OCI-LY3 (cell line): ENCODE measurements at regions not wholly inside any gene's neighbourhood (a gene's known extent, or its start where the extent isn't known, plus 50 kb on each side); places are given as distances from the start of the nearest gene placed in this dataset.

Source experiments
- CTCF ChIP-seq: fragments of 200-600, 300-600 bp; sonication (generic); IDR thresholded peaks from 2 replicates; pipeline ENCODE4 v1.5.1; 2014; ENCODE audit warnings: antibody characterized with exemption, low read length, low read depth
- EZH2phosphoT487 ChIP-seq: fragments of 200-600 bp; shearing (Covaris generic); IDR thresholded peaks from 2 replicates; pipeline ENCODE4 v1.6.1; 2018; ENCODE audit warnings: antibody characterized with exemption, mixed run types, low read depth

- TF ChIP-seq CTCF (no peak), EZH2phosphoT487 (no peak)
Observed at GRCh38 chr6:122347751-122348150, 51.7 kb upstream of the HSF2 start.
